AG04450 (cell line): ENCODE measurements at regions not wholly inside any gene's neighbourhood (a gene's known extent, or its start where the extent isn't known, plus 50 kb on each side); places are given as distances from the start of the nearest gene placed in this dataset.

ENCODE experiments used
- CTCF ChIA-PET: fragments of 300-600, 350-600 bp; formaldehyde crosslinking; extraction: SDS; loops from one replicate; lab custom pipeline; 2022; ENCODE audit warnings: antibody characterized with exemption, inconsistent platforms; lab: Charles Lee
- POLR2A ChIA-PET: fragments of 350-600 bp; formaldehyde crosslinking; extraction: SDS; loops from one replicate; lab custom pipeline; 2021; ENCODE audit warnings: antibody characterized with exemption, inconsistent platforms; lab: Yijun Ruan, JAX
- DNase-seq: peaks from one replicate; pipeline ENCODE4 v3.0.0-alpha.2; 2011; ENCODE audit warnings: low read depth, low spot score
- H3K27ac ChIP-seq: one replicate; pipeline ENCODE4 v1.5.1; 2012; ENCODE audit warnings: low read depth, low read length, control low read depth
- H3K27me3 ChIP-seq: one replicate; pipeline ENCODE4 v1.6.0; 2012; ENCODE audit warnings: low read length; ENCODE audit not compliant: control insufficient read depth, insufficient read depth
- H3K4me3 ChIP-seq: 2 replicates; pipeline ENCODE4 v1.5.1; 2011; ENCODE audit warnings: mild to moderate bottlenecking, low read depth, low read length, control low read depth
- H3K9me3 ChIP-seq: 2 replicates; pipeline ENCODE4 v1.5.1; 2012; ENCODE audit warnings: low read length; ENCODE audit not compliant: control insufficient read depth, insufficient read depth
- TF ChIP-seq, protein P1 (sequence below): IDR thresholded peaks from 2 replicates; pipeline ENCODE4 v1.5.1; 2011; ENCODE audit warnings: low read depth, low read length, control low read depth, inconsistent platforms

DNA sequence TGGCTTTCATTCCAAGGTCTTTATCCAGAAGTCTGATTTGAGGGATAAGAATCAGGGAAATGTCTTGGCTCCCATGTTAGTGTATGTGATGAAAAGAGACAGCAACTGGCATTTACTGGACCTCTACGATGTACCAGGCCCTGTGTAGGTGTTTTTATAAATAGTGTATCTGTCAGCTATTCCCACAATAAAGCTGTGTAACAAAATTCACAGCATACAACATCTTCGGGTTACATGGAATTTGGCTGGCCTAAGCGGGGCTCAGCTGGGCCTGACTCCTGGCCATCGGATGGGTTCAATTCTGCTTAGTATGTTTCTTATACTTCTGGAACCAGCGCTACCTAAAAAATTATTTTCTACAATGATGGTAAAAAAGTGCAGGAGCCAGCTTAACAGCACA, 128.2 kb downstream of the SNX5 start:
- H3K9me3 ChIP-seq, result peaks cover 5% of the 10 kb centered on the region; the same call in 1 of the 2 replicates
- TF ChIP-seq, protein P1, sequence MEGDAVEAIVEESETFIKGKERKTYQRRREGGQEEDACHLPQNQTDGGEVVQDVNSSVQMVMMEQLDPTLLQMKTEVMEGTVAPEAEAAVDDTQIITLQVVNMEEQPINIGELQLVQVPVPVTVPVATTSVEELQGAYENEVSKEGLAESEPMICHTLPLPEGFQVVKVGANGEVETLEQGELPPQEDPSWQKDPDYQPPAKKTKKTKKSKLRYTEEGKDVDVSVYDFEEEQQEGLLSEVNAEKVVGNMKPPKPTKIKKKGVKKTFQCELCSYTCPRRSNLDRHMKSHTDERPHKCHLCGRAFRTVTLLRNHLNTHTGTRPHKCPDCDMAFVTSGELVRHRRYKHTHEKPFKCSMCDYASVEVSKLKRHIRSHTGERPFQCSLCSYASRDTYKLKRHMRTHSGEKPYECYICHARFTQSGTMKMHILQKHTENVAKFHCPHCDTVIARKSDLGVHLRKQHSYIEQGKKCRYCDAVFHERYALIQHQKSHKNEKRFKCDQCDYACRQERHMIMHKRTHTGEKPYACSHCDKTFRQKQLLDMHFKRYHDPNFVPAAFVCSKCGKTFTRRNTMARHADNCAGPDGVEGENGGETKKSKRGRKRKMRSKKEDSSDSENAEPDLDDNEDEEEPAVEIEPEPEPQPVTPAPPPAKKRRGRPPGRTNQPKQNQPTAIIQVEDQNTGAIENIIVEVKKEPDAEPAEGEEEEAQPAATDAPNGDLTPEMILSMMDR, result no peak
- H3K27ac ChIP-seq, result no peak overlapping the region
- ChIA-PET POLR2A (no interaction called here), CTCF (no interaction called here)
- no peaks in the 10 kb centered on the region for H3K27me3 ChIP-seq
- no peak overlapping the region for H3K4me3 ChIP-seq
- no peak for DNase-seq

DNA sequence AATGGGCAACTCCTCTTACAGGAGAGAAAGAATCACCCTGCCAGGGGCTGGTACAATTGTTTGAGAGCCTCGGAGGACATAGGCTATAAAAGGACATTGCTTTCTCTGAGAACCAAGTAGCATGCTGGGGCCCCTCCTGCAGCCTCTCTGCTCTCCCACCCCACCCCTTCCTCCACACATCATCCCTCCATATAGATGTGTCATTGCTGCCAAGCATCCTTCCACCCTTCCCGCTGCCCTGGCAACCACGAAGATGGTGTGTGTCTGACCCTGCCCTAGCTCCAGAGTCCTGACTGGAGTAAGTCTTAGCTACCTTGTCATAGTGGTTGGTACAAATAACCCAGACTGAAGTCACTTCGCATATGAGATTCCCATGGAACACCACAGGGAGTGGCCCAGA, 129.7 kb downstream of the SNX5 start:
- Histone ChIP-seq H3K27ac (no peak overlapping the region), H3K9me3 (peaks cover 5% of the 10 kb centered on the region; the same call in 1 of the 2 replicates), H3K27me3 (no peaks in the 10 kb centered on the region), H3K4me3 (no peak overlapping the region)
- DNase-seq, result no peak
- POLR2A ChIA-PET, result no interaction called here
- CTCF ChIA-PET, result no interaction called here
- TF ChIP-seq, protein P1, result no peak

- TF ChIP-seq, protein P1, result no peak
- POLR2A ChIA-PET, result interaction anchor here (1.2 to 2.1 kb wide), 6 partner anchors 13 to 155 kb away, joined by 3 to 19 read pairs (median 4); partner anchors contain the start of gene RRBP1
- H3K27me3 ChIP-seq, result no peaks in the 10 kb centered on the region
- CTCF ChIA-PET, result interaction anchor here (2.0 kb wide), 1 partner anchor 58 kb away, joined by 9 read pairs; no protein-coding TSS in a partner anchor
- H3K4me3 ChIP-seq, result no peak overlapping the region
- peak overlapping the region; percentile 95 for H3K27ac ChIP-seq
- no peak for DNase-seq
- peaks cover 5% of the 10 kb centered on the region; the same call in 1 of the 2 replicates for H3K9me3 ChIP-seq
Measured at GRCh38 chr20:17837179-17837578, 131.4 kb downstream of the SNX5 start.

- POLR2A ChIA-PET, result interaction anchor here (0.6 to 2.1 kb wide), 7 partner anchors 14 to 154 kb away, joined by 3 to 19 read pairs (median 5); partner anchors contain the start of gene RRBP1
- TF ChIP-seq, protein P1, result no peak
- no peaks in the 10 kb centered on the region for H3K27me3 ChIP-seq
- CTCF ChIA-PET, result interaction anchor here (1.0 to 2.0 kb wide), 3 partner anchors 59 to 156 kb away, joined by 3 to 9 read pairs (median 5); partner anchors contain the start of gene RRBP1
- DNase-seq, result peak; percentile 70
- peaks cover 5% of the 10 kb centered on the region; the same call in 1 of the 2 replicates for H3K9me3 ChIP-seq
- H3K4me3 ChIP-seq, result peak overlapping the region; percentile 8
- H3K27ac ChIP-seq, result peak overlapping the region; percentile 95
Measured at GRCh38 chr20:17836303-17836861, 132.2 kb downstream of the SNX5 start.

DNA sequence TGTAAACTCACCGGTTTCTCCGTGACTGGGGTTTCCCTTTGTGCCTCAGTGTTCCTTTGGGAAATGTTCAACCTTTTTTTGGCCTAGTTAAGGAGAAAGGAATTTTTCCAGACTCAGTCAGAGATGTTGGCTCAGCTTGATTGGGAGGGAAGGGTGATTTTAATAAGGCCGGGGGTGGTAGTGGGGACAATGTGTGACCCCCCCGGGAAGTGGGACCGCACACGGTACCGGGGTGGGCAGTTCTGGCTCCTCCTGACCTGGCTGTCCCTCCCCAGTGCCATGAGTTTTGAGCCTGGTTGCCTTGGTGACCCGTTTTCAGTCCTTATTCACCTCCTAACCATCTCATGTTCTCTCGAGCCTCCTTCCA, 132.7 kb downstream of the SNX5 start:
- no peak for DNase-seq
- H3K27ac ChIP-seq, result peak overlapping the region; percentile 95
- H3K27me3 ChIP-seq, result no peaks in the 10 kb centered on the region
- ChIA-PET POLR2A (interaction anchor here (1.2 to 2.1 kb wide), 7 partner anchors 8 to 154 kb away, joined by 3 to 19 read pairs (median 5); partner anchors contain the start of gene RRBP1), CTCF (interaction anchor here (1.0 to 2.0 kb wide), 3 partner anchors 59 to 155 kb away, joined by 3 to 9 read pairs (median 5); partner anchors contain the start of gene RRBP1)
- TF ChIP-seq, protein P1, result no peak
- H3K4me3 ChIP-seq, result no peak overlapping the region
- peaks cover 5% of the 10 kb centered on the region; the same call in 1 of the 2 replicates for H3K9me3 ChIP-seq
